Spleen (tissue), 11 donors: ENCODE measurements at regions not wholly inside any gene's neighbourhood (a gene's known extent, or its start where the extent isn't known, plus 50 kb on each side); places are given as distances from the start of the nearest gene placed in this dataset.

ENCODE experiments used
- DNase-seq: peaks from one replicate; pipeline ENCODE4 v3.0.0-alpha.2; 2020
- H3K27ac ChIP-seq, 8 donors: fragments of 200-600 bp; sonication (generic) in 7 of 8; 1 replicate in 4 of 8; 2 replicates in 4 of 8; pipeline versions ENCODE4 v1.5.0 to v1.8.0; 2016 to 2021; ENCODE audit warnings: inconsistent platforms in 4 of 8, mild to moderate bottlenecking in 4 of 8, moderate library complexity in 1 of 8
- H3K27me3 ChIP-seq, 7 donors: fragments of 200-600 bp; sonication (generic) in 6 of 7; replicated peaks in 1 of 7; 1 replicate in 4 of 7; 2 replicates in 3 of 7; pipeline versions ENCODE4 v1.5.0 to v1.8.0; 2016 to 2021; ENCODE audit warnings: inconsistent platforms in 3 of 7, mild to moderate bottlenecking in 1 of 7
- H3K36me3 ChIP-seq, 6 donors: fragments of 200-600 bp; sonication (generic) in 5 of 6; 1 replicate in 4 of 6; 2 replicates in 2 of 6; pipeline versions ENCODE4 v1.5.0 to v1.8.0; 2016 to 2021; ENCODE audit warnings: inconsistent platforms in 2 of 6
- H3K4me1 ChIP-seq, 6 donors: fragments of 200-600 bp; sonication (generic) in 5 of 6; 1 replicate in 3 of 6; 2 replicates in 3 of 6; pipeline versions ENCODE4 v1.5.0 to v1.8.0; 2016 to 2021; ENCODE audit warnings: inconsistent platforms in 3 of 6
- H3K4me3 ChIP-seq, 8 donors: fragments of 200-600 bp; sonication (generic) in 7 of 8; 1 replicate in 4 of 8; 2 replicates in 4 of 8; pipeline versions ENCODE4 v1.5.0 to v1.8.0; 2016 to 2021; ENCODE audit warnings: inconsistent platforms in 4 of 8, mild to moderate bottlenecking in 4 of 8, moderate library complexity in 2 of 8
- H3K9me3 ChIP-seq, 8 donors: fragments of 200-600 bp; sonication (generic) in 7 of 8; 1 replicate in 4 of 8; 2 replicates in 4 of 8; pipeline versions ENCODE4 v1.5.0 to v1.8.0; 2016 to 2021; ENCODE audit warnings: inconsistent platforms in 4 of 8
- CTCF ChIP-seq, 11 experiments: fragments of 200-600 bp in 7 of 11; fragments of 450-650 bp in 4 of 11; sonication (generic) in 4 of 11; IDR thresholded peaks in 8 of 11; conservative IDR thresholded peaks in 3 of 11; 1 replicate in 7 of 11; 2 replicates in 4 of 11; pipeline versions ENCODE4 v1.4.0 to v1.8.0; 2016 to 2021; ENCODE audit warnings: antibody characterized with exemption in 11 of 11, inconsistent platforms in 4 of 11, mild to moderate bottlenecking in 1 of 11
- POLR2A ChIP-seq, 3 donors: fragments of 450-650 bp; IDR thresholded peaks; one replicate each; pipeline ENCODE4 v1.5.1; 2017; ENCODE audit warnings: antibody characterized with exemption in 3 of 3, mild to moderate bottlenecking in 1 of 3
- POLR2AphosphoS5 ChIP-seq, 3 donors: sonication (generic); formaldehyde crosslinking; IDR thresholded peaks; one replicate each; pipeline ENCODE4 v1.5.1; 2017; ENCODE audit warnings: antibody characterized with exemption in 3 of 3
- WGBS, 5 donors: extraction: QIAGEN DNeasy Blood & Tissue Kit in 3 of 5; methylation state at CpG; one replicate each; pipeline versions ENCODE4 v1.1.5 to v1.1.7; 2013 to 2018; 5-methylcytosine and 5-hydroxymethylcytosine counted together
- intact Hi-C: fragments of 100-400 bp; cut with DNase I; formaldehyde crosslinking; loops from one replicate; pipeline ENCODE4 v1.15.0; 2023; ENCODE audit warnings: low total_unique reads
- donor health status: healthy with polysubstance abuse.
- donor health status: DM: no; HTN: no; CAD: no; lungs with moderate emphysema.
- donor health status: DM: no; HTN: no; CAD: no.
- donor health status: Bipolar disorder and iron deficiency.
- donor health status: healthy.
- donor health status: DM: no; HTN: no; CAD: no.
- donor health status: DM: yes; HTN: yes; CAD: no.

- no peak overlapping the region for H3K27ac ChIP-seq
- intact Hi-C loops, result no loop called here
- no peak for TF ChIP-seq CTCF (IDR thresholded peaks at IDR 0.05 in 8 of 11, conservative IDR thresholded peaks at IDR 0.05 in 3 of 11)
- no peak for TF ChIP-seq POLR2AphosphoS5 (IDR thresholded peaks at IDR 0.05)
- TF ChIP-seq POLR2A (IDR thresholded peaks at IDR 0.05), result no peak
- 78 to 93% (median 87%) methylated on average over 5 of the region's 5 CpGs for WGBS, 5 donors
- peaks cover 0 to 44% (median 0%) of the 10 kb centered on the region in 7 donors for H3K27me3 ChIP-seq
- DNase-seq, result no peak
- H3K9me3 ChIP-seq, result peaks cover 0 to 6% (median 0%) of the 10 kb centered on the region in 8 donors
- H3K4me1 ChIP-seq, result no peaks in the 10 kb centered on the region
- H3K36me3 ChIP-seq, result no peaks in the 10 kb centered on the region
- H3K4me3 ChIP-seq, result no peak overlapping the region
These were observed 334.5 kb downstream of the PRDM2 start for GRCh38 chr1:14034506-14034905.

GRCh38 chr1:14037101-14037847 is 337.3 kb downstream of the PRDM2 start:
- Histone ChIP-seq H3K4me1 (no peaks in the 10 kb centered on the region), H3K9me3 (peaks cover 0 to 23% (median 16%) of the 10 kb centered on the region in 8 donors), H3K27me3 (peaks cover 0 to 47% (median 0%) of the 10 kb centered on the region in 7 donors), H3K4me3 (no peak overlapping the region), H3K27ac (no peak overlapping the region), H3K36me3 (no peaks in the 10 kb centered on the region)
- WGBS, 5 donors, result 68 to 77% (median 73%) methylated on average over 6 of the region's 6 CpGs
- no peak for DNase-seq
- no peak for TF ChIP-seq POLR2AphosphoS5 (IDR thresholded peaks at IDR 0.05)
- TF ChIP-seq POLR2A (IDR thresholded peaks at IDR 0.05), result no peak
- no peak for TF ChIP-seq CTCF (IDR thresholded peaks at IDR 0.05 in 8 of 11, conservative IDR thresholded peaks at IDR 0.05 in 3 of 11)
- intact Hi-C loops, result no loop called here

GRCh38 chr1:14039582-14040430 is 339.8 kb downstream of the PRDM2 start:
- 55 to 66% (median 57%) methylated on average over 11 of the region's 11 CpGs for WGBS, 5 donors
- Histone ChIP-seq H3K9me3 (peaks cover 0 to 33% (median 28%) of the 10 kb centered on the region in 8 donors), H3K27me3 (peaks cover 0 to 45% (median 0%) of the 10 kb centered on the region in 7 donors), H3K27ac (no peak overlapping the region), H3K36me3 (no peaks in the 10 kb centered on the region), H3K4me1 (no peaks in the 10 kb centered on the region), H3K4me3 (no peak overlapping the region)
- TF ChIP-seq POLR2A (IDR thresholded peaks at IDR 0.05), result no peak
- TF ChIP-seq POLR2AphosphoS5 (IDR thresholded peaks at IDR 0.05), result no peak
- TF ChIP-seq CTCF (IDR thresholded peaks at IDR 0.05 in 8 of 11, conservative IDR thresholded peaks at IDR 0.05 in 3 of 11), result no peak
- intact Hi-C loops, result no loop called here
- no peak for DNase-seq

GRCh38 chr1:14049965-14050364 is 350.0 kb downstream of the PRDM2 start:
- TF ChIP-seq CTCF (IDR thresholded peaks at IDR 0.05 in 8 of 11, conservative IDR thresholded peaks at IDR 0.05 in 3 of 11), result no peak
- TF ChIP-seq POLR2AphosphoS5 (IDR thresholded peaks at IDR 0.05), result no peak
- no peak for TF ChIP-seq POLR2A (IDR thresholded peaks at IDR 0.05)
- 50 to 71% (median 68%) methylated on average over 4 of the region's 4 CpGs for WGBS, 5 donors
- Histone ChIP-seq H3K4me3 (no peak overlapping the region), H3K36me3 (no peaks in the 10 kb centered on the region), H3K27ac (no peak overlapping the region), H3K4me1 (no peaks in the 10 kb centered on the region), H3K9me3 (peaks cover 0 to 3% (median 0%) of the 10 kb centered on the region in 8 donors), H3K27me3 (peaks cover 0 to 20% (median 0%) of the 10 kb centered on the region in 7 donors)
- no peak for DNase-seq
- intact Hi-C loops, result no loop called here
